Natural killer cell treated with Interleukin-12 subunit alpha and Interleukin-12 subunit beta and Interleukin-15 and Interleukin-18, amount 100 ng/mL, for 72 hours (primary cell): ENCODE measurements at regions not wholly inside any gene's neighbourhood (a gene's known extent, or its start where the extent isn't known, plus 50 kb on each side); places are given as distances from the start of the nearest gene placed in this dataset.

ENCODE experiments used
- ATAC-seq, 2 donors: fragments of 150-1000 bp; cut with Tn5 transposase in 1 of 2; sonication (Bioruptor Pico), chemical (Tn5 transposase) in 1 of 2; 2 replicates each; pipeline ENCODE4 v1.10.0; 2021
- DNase-seq: peaks from one replicate; pipeline ENCODE4 v3.0.0; 2022; ENCODE audit warnings: low spot score
- H3K27ac Mint-ChIP-seq, 2 donors: 1 replicate in 1 of 2; 2 replicates in 1 of 2; pipeline ENCODE4 v1.8.0; 2022; ENCODE audit warnings: mixed read lengths in 2 of 2, mild to moderate bottlenecking in 1 of 2, moderate library complexity in 1 of 2
- H3K27me3 Mint-ChIP-seq, 2 donors: 1 replicate in 1 of 2; 2 replicates in 1 of 2; pipeline ENCODE4 v1.8.0; 2022; ENCODE audit warnings: mixed read lengths in 2 of 2
- H3K36me3 Mint-ChIP-seq: one replicate; pipeline ENCODE4 v1.8.0; 2022; ENCODE audit warnings: mixed read lengths
- H3K4me1 Mint-ChIP-seq, 2 donors: 1 replicate in 1 of 2; 2 replicates in 1 of 2; pipeline ENCODE4 v1.8.0; 2022; ENCODE audit warnings: low read depth in 2 of 2, mixed read lengths in 2 of 2, mild to moderate bottlenecking in 1 of 2
- H3K4me3 Mint-ChIP-seq: one replicate; pipeline ENCODE4 v1.8.0; 2022; ENCODE audit warnings: mixed read lengths
- H3K9me3 Mint-ChIP-seq: 2 replicates; pipeline ENCODE4 v1.8.0; 2022; ENCODE audit warnings: mixed read lengths

GRCh38 chr18:25896956-25897355 lies 193.5 kb downstream of the SS18 start:
- ATAC-seq: no peak
- no peak overlapping the region for H3K4me3 Mint-ChIP-seq
- H3K27me3 Mint-ChIP-seq: peaks cover 13 to 36% of the 10 kb centered on the region in 2 donors
- H3K4me1 Mint-ChIP-seq: peaks cover 0 to 3% of the 10 kb centered on the region in 2 donors
- no peak overlapping the region for H3K27ac Mint-ChIP-seq
- no peak for DNase-seq
- H3K9me3 Mint-ChIP-seq: no peaks in the 10 kb centered on the region
- H3K36me3 Mint-ChIP-seq: no peaks in the 10 kb centered on the region

GRCh38 chr18:25896178-25896780 lies 194.1 kb downstream of the SS18 start:
- no peak for DNase-seq
- Mint-ChIP-seq H3K27me3 (peaks cover 16 to 30% of the 10 kb centered on the region in 2 donors), H3K9me3 (no peaks in the 10 kb centered on the region), H3K36me3 (no peaks in the 10 kb centered on the region), H3K4me1 (peaks cover 0 to 3% of the 10 kb centered on the region in 2 donors), H3K27ac (no peak overlapping the region), H3K4me3 (no peak overlapping the region)
- peak in 1 of 2 donors; percentile 70 for ATAC-seq

GRCh38 chr18:25895518-25895917 lies 194.9 kb downstream of the SS18 start:
- Mint-ChIP-seq H3K27ac (no peak overlapping the region), H3K36me3 (no peaks in the 10 kb centered on the region), H3K4me3 (no peak overlapping the region), H3K27me3 (peaks cover 18 to 23% of the 10 kb centered on the region in 2 donors), H3K9me3 (no peaks in the 10 kb centered on the region), H3K4me1 (peaks cover 0 to 3% of the 10 kb centered on the region in 2 donors)
- no peak for DNase-seq
- no peak for ATAC-seq

- H3K4me3 Mint-ChIP-seq: no peak overlapping the region
- H3K4me1 Mint-ChIP-seq: no peaks in the 10 kb centered on the region
- ATAC-seq (no peak), DNase-seq (no peak)
- H3K36me3 Mint-ChIP-seq: peaks cover 22% of the 10 kb centered on the region
- H3K27ac Mint-ChIP-seq: no peak overlapping the region
- peaks cover 20 to 27% of the 10 kb centered on the region in 2 donors for H3K27me3 Mint-ChIP-seq
- H3K9me3 Mint-ChIP-seq: peaks cover 14% of the 10 kb centered on the region
These were observed 204.1 kb downstream of the SS18 start for GRCh38 chr18:25886283-25886682.

GRCh38 chr18:25883091-25883490 lies 207.3 kb downstream of the SS18 start:
- peaks cover 11% of the 10 kb centered on the region for H3K9me3 Mint-ChIP-seq
- no peaks in the 10 kb centered on the region for H3K4me1 Mint-ChIP-seq
- peaks cover 19% of the 10 kb centered on the region for H3K36me3 Mint-ChIP-seq
- peaks cover 26 to 52% of the 10 kb centered on the region in 2 donors for H3K27me3 Mint-ChIP-seq
- H3K4me3 Mint-ChIP-seq: no peak overlapping the region
- ATAC-seq (no peak), DNase-seq (no peak)
- H3K27ac Mint-ChIP-seq: no peak overlapping the region

- DNase-seq (no peak), ATAC-seq (no peak)
- Mint-ChIP-seq H3K27me3 (peaks cover 24 to 42% of the 10 kb centered on the region in 2 donors), H3K27ac (no peak overlapping the region), H3K36me3 (peaks cover 4% of the 10 kb centered on the region), H3K4me1 (no peaks in the 10 kb centered on the region), H3K4me3 (no peak overlapping the region), H3K9me3 (peaks cover 3% of the 10 kb centered on the region)
These were observed 209.3 kb downstream of the SS18 start for GRCh38 chr18:25881149-25881548.

GRCh38 chr18:25880441-25880840 lies 210.0 kb downstream of the SS18 start:
- ATAC-seq (no peak), DNase-seq (no peak)
- H3K27ac Mint-ChIP-seq: no peak overlapping the region
- no peaks in the 10 kb centered on the region for H3K9me3 Mint-ChIP-seq
- H3K36me3 Mint-ChIP-seq: no peaks in the 10 kb centered on the region
- no peaks in the 10 kb centered on the region for H3K4me1 Mint-ChIP-seq
- peaks cover 27 to 40% of the 10 kb centered on the region in 2 donors for H3K27me3 Mint-ChIP-seq
- no peak overlapping the region for H3K4me3 Mint-ChIP-seq

- DNase-seq (no peak), ATAC-seq (no peak)
- no peaks in the 10 kb centered on the region for H3K36me3 Mint-ChIP-seq
- no peaks in the 10 kb centered on the region for H3K9me3 Mint-ChIP-seq
- no peaks in the 10 kb centered on the region for H3K4me1 Mint-ChIP-seq
- H3K27me3 Mint-ChIP-seq: peaks cover 30 to 34% of the 10 kb centered on the region in 2 donors
- H3K27ac Mint-ChIP-seq: no peak overlapping the region
- H3K4me3 Mint-ChIP-seq: no peak overlapping the region
These were observed 214.0 kb downstream of the SS18 start for GRCh38 chr18:25876330-25876948.

- Mint-ChIP-seq H3K36me3 (no peaks in the 10 kb centered on the region), H3K4me3 (no peak overlapping the region), H3K9me3 (no peaks in the 10 kb centered on the region), H3K27me3 (peaks cover 23 to 30% of the 10 kb centered on the region in 2 donors), H3K27ac (no peak overlapping the region), H3K4me1 (no peaks in the 10 kb centered on the region)
- ATAC-seq (no peak), DNase-seq (no peak)
These were observed 214.7 kb downstream of the SS18 start for GRCh38 chr18:25875551-25876240.

GRCh38 chr18:25873833-25874232 lies 216.6 kb downstream of the SS18 start:
- no peak overlapping the region for H3K27ac Mint-ChIP-seq
- H3K4me1 Mint-ChIP-seq: no peaks in the 10 kb centered on the region
- peaks cover 20 to 25% of the 10 kb centered on the region in 2 donors for H3K27me3 Mint-ChIP-seq
- H3K9me3 Mint-ChIP-seq: no peaks in the 10 kb centered on the region
- H3K36me3 Mint-ChIP-seq: no peaks in the 10 kb centered on the region
- no peak overlapping the region for H3K4me3 Mint-ChIP-seq
- DNase-seq (no peak), ATAC-seq (no peak)

- no peaks in the 10 kb centered on the region for H3K9me3 Mint-ChIP-seq
These were observed 224.1 kb downstream of the SS18 start for GRCh38 chr18:25866331-25866730.

GRCh38 chr18:25862881-25863600 lies 227.4 kb downstream of the SS18 start:
- no peaks in the 10 kb centered on the region for H3K4me1 Mint-ChIP-seq
- no peak overlapping the region for H3K27ac Mint-ChIP-seq
- H3K36me3 Mint-ChIP-seq: no peaks in the 10 kb centered on the region
- ATAC-seq (no peak), DNase-seq (no peak)
- H3K27me3 Mint-ChIP-seq: peaks cover 9 to 17% of the 10 kb centered on the region in 2 donors
- no peak overlapping the region for H3K4me3 Mint-ChIP-seq
- no peaks in the 10 kb centered on the region for H3K9me3 Mint-ChIP-seq

More at GRCh38 chr18:25866331-25866730, 224.1 kb downstream of the SS18 start:
- Mint-ChIP-seq H3K4me3 (no peak overlapping the region), H3K27ac (no peak overlapping the region), H3K27me3 (peaks cover 12 to 18% of the 10 kb centered on the region in 2 donors), H3K36me3 (no peaks in the 10 kb centered on the region), H3K4me1 (no peaks in the 10 kb centered on the region)
- DNase-seq (no peak), ATAC-seq (no peak)

- no peak for ATAC-seq
These were observed 236.6 kb downstream of the SS18 start for GRCh38 chr18:25853691-25854433.

More at GRCh38 chr18:25853691-25854433, 236.6 kb downstream of the SS18 start:
- DNase-seq: no peak
- peaks cover 0 to 3% of the 10 kb centered on the region in 2 donors for H3K4me1 Mint-ChIP-seq
- H3K9me3 Mint-ChIP-seq: no peaks in the 10 kb centered on the region
- peaks cover 6 to 29% of the 10 kb centered on the region in 2 donors for H3K27me3 Mint-ChIP-seq
- H3K4me3 Mint-ChIP-seq: no peak overlapping the region
- H3K27ac Mint-ChIP-seq: no peak overlapping the region
- no peaks in the 10 kb centered on the region for H3K36me3 Mint-ChIP-seq
